RWPE1 (cell line): ENCODE measurements at regions not wholly inside any gene's neighbourhood (a gene's known extent, or its start where the extent isn't known, plus 50 kb on each side); places are given as distances from the start of the nearest gene placed in this dataset.
"Not testable (repeated sequence)": the region's sequence is repeated elsewhere in the genome, so short reads cannot be mapped to it uniquely, and the experiment has no call there.

Experiments used
- CTCF ChIA-PET: fragments of 350-600 bp; sonication (Branson Sonifier 250); formaldehyde crosslinking; extraction: SDS; loops from one replicate; lab custom pipeline; 2021; lab: Yijun Ruan, JAX
- POLR2A ChIA-PET: fragments of 400-600 bp; formaldehyde crosslinking; extraction: SDS; loops from one replicate; lab custom pipeline; 2020; ENCODE audit warnings: antibody characterized with exemption; ENCODE audit not compliant: low non-redundant PET; lab: Yijun Ruan, JAX
- DNase-seq: peaks from one replicate; pipeline ENCODE4 v3.0.0; 2012; ENCODE audit warnings: low spot score
- H3K27ac ChIP-seq: fragments of 450-650 bp; 2 replicates; pipeline ENCODE4 v1.5.1; 2017
- TF ChIP-seq, protein P1 (sequence below): fragments of 450-650 bp; conservative IDR thresholded peaks from 2 replicates; pipeline ENCODE4 v1.5.1; 2017; ENCODE audit warnings: low read depth, mild to moderate bottlenecking

DNA sequence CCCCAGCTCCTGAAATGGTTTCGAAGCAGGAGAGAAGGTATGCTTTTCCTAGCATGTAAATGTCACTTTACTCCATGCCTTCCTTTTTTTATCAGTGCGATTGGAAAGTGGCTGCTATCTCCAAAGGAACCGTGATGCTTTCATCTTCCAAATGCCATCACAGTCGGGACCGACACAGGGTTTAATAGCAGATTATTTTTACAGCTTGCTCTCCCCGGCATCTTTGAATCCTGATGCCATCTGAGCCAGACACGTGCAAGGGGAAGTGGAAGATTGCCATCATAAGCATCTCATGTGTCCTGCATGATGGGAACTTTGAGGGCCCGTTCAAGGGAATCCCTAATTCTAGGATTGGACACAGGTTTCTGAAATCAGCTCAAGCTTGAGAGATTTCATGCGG, 253.4 kb upstream of the KCNG1 start:
- CTCF ChIA-PET, result interaction anchor here (0.6 to 0.8 kb wide), 4 partner anchors 49 to 492 kb away, joined by 3 to 7 read pairs (median 4); no protein-coding TSS in a partner anchor
- no peak for DNase-seq
- POLR2A ChIA-PET, result no interaction called here
- TF ChIP-seq, protein P1, sequence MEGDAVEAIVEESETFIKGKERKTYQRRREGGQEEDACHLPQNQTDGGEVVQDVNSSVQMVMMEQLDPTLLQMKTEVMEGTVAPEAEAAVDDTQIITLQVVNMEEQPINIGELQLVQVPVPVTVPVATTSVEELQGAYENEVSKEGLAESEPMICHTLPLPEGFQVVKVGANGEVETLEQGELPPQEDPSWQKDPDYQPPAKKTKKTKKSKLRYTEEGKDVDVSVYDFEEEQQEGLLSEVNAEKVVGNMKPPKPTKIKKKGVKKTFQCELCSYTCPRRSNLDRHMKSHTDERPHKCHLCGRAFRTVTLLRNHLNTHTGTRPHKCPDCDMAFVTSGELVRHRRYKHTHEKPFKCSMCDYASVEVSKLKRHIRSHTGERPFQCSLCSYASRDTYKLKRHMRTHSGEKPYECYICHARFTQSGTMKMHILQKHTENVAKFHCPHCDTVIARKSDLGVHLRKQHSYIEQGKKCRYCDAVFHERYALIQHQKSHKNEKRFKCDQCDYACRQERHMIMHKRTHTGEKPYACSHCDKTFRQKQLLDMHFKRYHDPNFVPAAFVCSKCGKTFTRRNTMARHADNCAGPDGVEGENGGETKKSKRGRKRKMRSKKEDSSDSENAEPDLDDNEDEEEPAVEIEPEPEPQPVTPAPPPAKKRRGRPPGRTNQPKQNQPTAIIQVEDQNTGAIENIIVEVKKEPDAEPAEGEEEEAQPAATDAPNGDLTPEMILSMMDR, result no peak
- no peak overlapping the region for H3K27ac ChIP-seq

DNA sequence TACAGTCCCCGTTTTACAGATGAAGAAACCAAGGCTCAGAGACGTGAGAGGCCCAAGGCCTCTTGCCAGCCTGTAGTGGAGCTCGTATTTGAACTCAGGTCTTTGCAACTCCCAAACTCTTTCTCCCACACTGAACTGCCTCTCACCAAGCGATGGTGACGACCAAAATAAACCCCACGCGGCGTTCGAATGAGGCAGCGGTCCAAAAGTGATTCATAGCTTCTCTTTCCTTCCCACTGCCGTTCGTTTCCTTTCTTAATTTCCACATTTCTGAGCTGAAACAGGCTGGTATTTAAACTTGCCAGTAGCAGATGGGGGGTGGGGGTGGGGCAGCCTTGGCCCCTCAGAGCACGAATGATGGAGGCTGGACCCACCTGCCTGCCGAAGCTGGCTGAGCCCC, 252.9 kb upstream of the KCNG1 start:
- H3K27ac ChIP-seq, result no peak overlapping the region
- ChIA-PET CTCF (interaction anchor here (0.6 to 0.8 kb wide), 3 partner anchors 34 to 77 kb away, joined by 3 to 4 read pairs (median 3); no protein-coding TSS in a partner anchor), POLR2A (no interaction called here)
- DNase-seq, result no peak
- TF ChIP-seq, protein P1, result no peak

DNA sequence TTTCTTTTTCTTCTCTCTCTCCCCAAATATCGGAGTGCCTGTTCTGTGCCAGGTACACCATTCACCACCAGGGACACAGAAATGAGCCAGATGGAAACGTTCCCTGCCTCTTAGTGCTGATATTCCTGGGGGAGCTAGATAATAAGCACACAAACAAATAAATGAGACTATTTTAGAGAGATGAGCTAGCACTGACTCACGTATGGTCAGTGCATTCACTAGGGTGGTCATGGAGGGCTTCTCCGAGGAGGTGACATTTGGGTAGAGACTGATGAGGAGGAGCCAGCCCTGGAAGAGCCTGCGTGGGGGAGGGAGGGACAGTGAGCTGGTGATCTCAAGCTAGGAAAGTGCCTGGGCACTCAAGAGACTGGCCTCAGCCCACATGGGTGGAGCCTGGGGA, 252.3 kb upstream of the KCNG1 start:
- ChIA-PET CTCF (interaction anchor here (0.7 to 0.8 kb wide), 3 partner anchors 35 to 742 kb away, joined by 3 to 4 read pairs (median 4); no protein-coding TSS in a partner anchor), POLR2A (no interaction called here)
- TF ChIP-seq, protein P1, result no peak
- DNase-seq, result no peak
- H3K27ac ChIP-seq, result no peak overlapping the region

DNA sequence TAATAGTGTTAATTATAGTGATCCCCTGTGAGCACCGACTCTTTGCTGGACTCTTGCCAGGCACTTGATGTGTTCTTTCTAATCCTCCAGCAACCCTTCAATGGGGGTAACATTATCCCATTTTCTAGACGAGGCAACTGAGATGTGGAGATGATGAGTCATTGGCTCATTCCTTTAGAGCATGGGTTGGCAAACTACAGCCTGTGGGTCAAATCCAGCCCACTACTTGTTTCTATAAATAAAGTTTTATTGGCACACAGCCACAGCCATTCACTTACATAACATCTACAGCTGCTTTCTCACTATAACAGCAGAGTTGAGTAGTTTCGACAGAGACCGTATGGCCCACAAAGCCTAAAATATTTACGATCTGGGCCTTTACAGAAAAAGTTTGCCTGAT, 249.5 kb upstream of the KCNG1 start:
- no peak overlapping the region for H3K27ac ChIP-seq
- no peak for DNase-seq
- CTCF ChIA-PET, result no interaction called here
- TF ChIP-seq, protein P1, result no peak
- POLR2A ChIA-PET, result no interaction called here

DNA sequence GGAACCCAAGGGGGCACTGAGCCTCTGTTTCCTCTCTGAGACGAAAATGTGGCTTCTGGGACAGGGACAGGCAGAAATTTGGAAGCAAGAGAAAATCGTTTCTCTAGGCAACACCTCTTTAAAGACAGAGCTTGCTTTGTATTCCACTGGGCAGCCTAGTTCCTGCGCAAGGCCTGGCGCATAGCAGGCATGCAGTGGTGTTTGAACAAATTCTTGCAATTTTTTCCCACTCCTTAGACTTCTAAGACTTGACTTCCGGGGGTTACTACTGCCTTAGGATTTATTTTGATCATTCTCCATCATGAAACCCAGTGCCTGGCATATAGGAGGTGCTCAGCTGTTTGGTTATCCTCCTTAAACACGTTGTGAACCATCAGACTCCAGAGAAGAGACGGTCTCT, 249.0 kb upstream of the KCNG1 start:
- ChIA-PET POLR2A (no interaction called here), CTCF (interaction anchor here (0.7 kb wide), 1 partner anchor 16 kb away, joined by 3 read pairs; no protein-coding TSS in a partner anchor)
- DNase-seq, result no peak
- no peak overlapping the region for H3K27ac ChIP-seq
- TF ChIP-seq, protein P1, result no peak

- CTCF ChIA-PET, result interaction anchor here (0.7 kb wide), 1 partner anchor 16 kb away, joined by 3 read pairs; no protein-coding TSS in a partner anchor
- DNase-seq, POLR2A ChIA-PET, H3K27ac ChIP-seq: not testable (repeated sequence)
Observed at GRCh38 chr20:51271289-51271688, 248.4 kb upstream of the KCNG1 start.

- ChIA-PET POLR2A (no interaction called here), CTCF (no interaction called here)
- no peak for DNase-seq
- TF ChIP-seq, protein P1, result no peak
- H3K27ac ChIP-seq, result no peak overlapping the region
Observed at GRCh38 chr20:51269671-51270070, 246.8 kb upstream of the KCNG1 start.
